Endothelial cell of umbilical vein (primary cell): ENCODE measurements at regions not wholly inside any gene's neighbourhood (a gene's known extent, or its start where the extent isn't known, plus 50 kb on each side); places are given as distances from the start of the nearest gene placed in this dataset.

Experiments used
- BruUV-seq: library from RNA; stranded (reverse); fragments of 400-500 nt; replicated peaks from 2 replicates; lab custom pipeline; 2021; lab: Mats Ljungman, UMichigan
- CTCF ChIA-PET: fragments of 300-600, 350-600 bp; sonication (Branson Sonifier 250); formaldehyde crosslinking; loops from one replicate; lab custom pipeline; 2021; ENCODE audit warnings: antibody characterized with exemption, inconsistent platforms; lab: Charles Lee
- POLR2A ChIA-PET: fragments of 300-600, 350-600 bp; sonication (Branson Sonifier 250); formaldehyde crosslinking; loops from one replicate; lab custom pipeline; 2021; ENCODE audit warnings: antibody characterized with exemption, inconsistent platforms; lab: Charles Lee
- DNase-seq: peaks from one replicate; pipeline ENCODE4 v3.0.0-alpha.2; 2011; ENCODE audit warnings: low read depth, low spot score
- FAIRE-seq: peaks from 2 replicates; lab custom pipeline; 2011; peaks lifted over from hg19 to GRCh38; lab: Jason Lieb, UNC
- H2AFZ ChIP-seq: 2 replicates; pipeline ENCODE4 v1.6.0; 2012; ENCODE audit warnings: low read depth, low read length, control low read depth, inconsistent platforms
- H3K27ac ChIP-seq: 2 replicates; pipeline ENCODE4 v1.5.1; 2011; ENCODE audit warnings: low read depth, mild to moderate bottlenecking, control low read depth, low read length, moderate library complexity; ENCODE audit not compliant: insufficient read depth
- H3K27me3 ChIP-seq, 2 experiments: 2 replicates each; pipeline versions ENCODE4 v1.6.0 to v1.6.1; 2011; ENCODE audit warnings: low read length in 2 of 2, mixed read lengths in 1 of 2; ENCODE audit not compliant: control insufficient read depth in 2 of 2, insufficient read depth in 2 of 2
- H3K36me3 ChIP-seq, 2 experiments: 2 replicates in 1 of 2; 3 replicates in 1 of 2; pipeline ENCODE4 v1.5.1; 2011; ENCODE audit warnings: low read length in 2 of 2, mild to moderate bottlenecking in 1 of 2, moderate library complexity in 1 of 2; ENCODE audit not compliant: control insufficient read depth in 2 of 2, insufficient read depth in 2 of 2; ENCODE audit errors: extremely low read depth in 1 of 2
- H3K4me1 ChIP-seq: 3 replicates; pipeline ENCODE4 v1.5.1; 2011; ENCODE audit warnings: mild to moderate bottlenecking, low read length; ENCODE audit not compliant: control insufficient read depth, insufficient read depth; ENCODE audit errors: extremely low read depth
- H3K4me2 ChIP-seq: 2 replicates; pipeline ENCODE4 v1.6.1; 2011; ENCODE audit warnings: low read length, control low read depth, mixed read lengths; ENCODE audit not compliant: insufficient read depth
- H3K4me3 ChIP-seq, 3 experiments: fragments of 200-600 bp in 1 of 3; sonication (generic), shearing (Covaris generic) in 1 of 3; replicated peaks in 1 of 3; 2 replicates each; pipeline ENCODE4 v1.5.1; 2011 to 2016; ENCODE audit warnings: control low read depth in 3 of 3, low read length in 3 of 3, mild to moderate bottlenecking in 2 of 3, inconsistent platforms in 1 of 3, low read depth in 1 of 3, moderate library complexity in 1 of 3; ENCODE audit not compliant: insufficient read depth in 1 of 3
- H3K79me2 ChIP-seq: 2 replicates; pipeline ENCODE4 v1.6.0; 2012; ENCODE audit warnings: low read length, inconsistent platforms; ENCODE audit not compliant: control insufficient read depth, insufficient read depth
- H3K9ac ChIP-seq: replicated peaks from 2 replicates; pipeline ENCODE3; 2011; ENCODE audit warnings: low read length, control low read depth; ENCODE audit not compliant: insufficient read depth; ENCODE audit errors: extremely low read depth
- H3K9me1 ChIP-seq: replicated peaks from 3 replicates; pipeline ENCODE4 v1.6.0; 2011; ENCODE audit warnings: mild to moderate bottlenecking, low read length; ENCODE audit not compliant: control insufficient read depth, insufficient read depth; ENCODE audit errors: extremely low read depth
- H3K9me3 ChIP-seq: replicated peaks from 2 replicates; pipeline ENCODE4 v1.5.1; 2012; ENCODE audit warnings: low read length, inconsistent platforms; ENCODE audit not compliant: control insufficient read depth, insufficient read depth
- H4K20me1 ChIP-seq: replicated peaks from 2 replicates; pipeline ENCODE3; 2011; ENCODE audit warnings: mild to moderate bottlenecking, low read length; ENCODE audit not compliant: control insufficient read depth, insufficient read depth; ENCODE audit errors: extremely low read depth
- EZH2 ChIP-seq: IDR thresholded peaks from 2 replicates; pipeline ENCODE4 v1.6.1; 2012; ENCODE audit warnings: borderline replicate concordance, low read depth, mild to moderate bottlenecking, moderate library complexity, low read length, inconsistent platforms; ENCODE audit not compliant: severe bottlenecking
- FOS ChIP-seq: IDR thresholded peaks from 2 replicates; pipeline ENCODE4 v1.6.1; 2011; ENCODE audit warnings: mild to moderate bottlenecking, low read length, moderate library complexity, borderline replicate concordance; ENCODE audit not compliant: insufficient read depth
- GATA2 ChIP-seq: IDR thresholded peaks from 2 replicates; pipeline ENCODE4 v1.7.0; 2011; ENCODE audit warnings: low read depth, mild to moderate bottlenecking, moderate library complexity, mixed read lengths, low read length; ENCODE audit not compliant: insufficient read length, insufficient read depth
- JUN ChIP-seq: IDR thresholded peaks from 2 replicates; pipeline ENCODE4 v1.6.1; 2011; ENCODE audit warnings: borderline replicate concordance, low read depth; ENCODE audit not compliant: insufficient read length, insufficient read depth
- POLR2A ChIP-seq: IDR thresholded peaks from 2 replicates; pipeline ENCODE4 v1.6.1; 2012; ENCODE audit warnings: low read depth, mild to moderate bottlenecking, control low read depth, low read length
- POLR2AphosphoS5 ChIP-seq: IDR thresholded peaks from 2 replicates; pipeline ENCODE4 v1.6.1; 2012; ENCODE audit warnings: low read depth, mild to moderate bottlenecking, control low read depth, low read length, moderate library complexity; ENCODE audit not compliant: insufficient read depth
- dilution Hi-C: fragments of 300-500 bp; cut with MboI; formaldehyde crosslinking; loops from one replicate; pipeline ENCODE4 v1.15.0; 2019; ENCODE audit warnings: low sequenced_read_pairs; ENCODE audit not compliant: extremely low pct_ligation_motif_present
- intact Hi-C: fragments of 100-400 bp; cut with micrococcal nuclease; formaldehyde crosslinking; loops from one replicate; pipeline ENCODE4 v1.10.0; 2022
- TF ChIP-seq, protein P1 (sequence below), 2 donors: IDR thresholded peaks; 1 replicate in 1 of 2; 2 replicates in 1 of 2; pipeline ENCODE4 v1.5.1; 2011; ENCODE audit warnings: low read length in 2 of 2, mild to moderate bottlenecking in 2 of 2, moderate library complexity in 2 of 2, control low read depth in 1 of 2, inconsistent platforms in 1 of 2, low read depth in 1 of 2; ENCODE audit not compliant: insufficient read depth in 1 of 2; ENCODE audit errors: extremely low read depth in 1 of 2
- TF ChIP-seq, protein P2 (sequence below): IDR thresholded peaks from 2 replicates; pipeline ENCODE4 v1.6.1; 2011; ENCODE audit not compliant: insufficient read depth, insufficient read length

DNA sequence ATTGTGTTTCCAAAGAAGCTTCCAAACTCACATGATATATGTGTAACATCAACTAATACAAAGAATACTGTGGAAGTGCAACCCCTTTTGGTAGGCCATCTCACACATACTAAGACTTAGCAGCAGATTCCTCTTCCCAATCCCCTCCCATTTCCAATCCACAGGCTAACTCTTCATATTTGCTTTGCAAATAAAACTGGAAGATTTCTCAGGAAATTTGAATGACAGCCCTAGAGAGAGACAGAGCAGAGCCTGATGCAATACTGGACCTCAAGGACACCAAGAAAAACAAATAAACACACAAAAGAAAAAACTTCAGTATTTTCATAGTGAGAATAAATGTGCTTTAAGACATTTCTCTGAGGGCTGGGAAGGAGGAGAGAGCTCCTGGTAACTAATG, 190.2 kb upstream of the BRINP3 start:
- DNase-seq (no peak), FAIRE-seq (no peak)
- no peaks in the 10 kb centered on the region for H3K4me1 ChIP-seq
- no peaks in the 10 kb centered on the region for H3K9me1 ChIP-seq
- CTCF ChIA-PET: interaction anchor here (1.3 kb wide), 1 partner anchor 11 kb away, joined by 3 read pairs; no protein-coding TSS in a partner anchor
- H3K27me3 ChIP-seq: no peaks in the 10 kb centered on the region
- dilution Hi-C loops (no loop called here), intact Hi-C loops (no loop called here)
- no TSS peak for BruUV-seq
- POLR2A ChIA-PET: no interaction called here
- H4K20me1 ChIP-seq: no peaks in the 10 kb centered on the region
- no peak overlapping the region for H3K4me2 ChIP-seq
- H2AFZ ChIP-seq: no peak overlapping the region
- TF ChIP-seq FOS (no peak), EZH2 (no peak), JUN (no peak), GATA2 (no peak), POLR2A (no peak), POLR2AphosphoS5 (no peak)
- TF ChIP-seq, protein P1, sequence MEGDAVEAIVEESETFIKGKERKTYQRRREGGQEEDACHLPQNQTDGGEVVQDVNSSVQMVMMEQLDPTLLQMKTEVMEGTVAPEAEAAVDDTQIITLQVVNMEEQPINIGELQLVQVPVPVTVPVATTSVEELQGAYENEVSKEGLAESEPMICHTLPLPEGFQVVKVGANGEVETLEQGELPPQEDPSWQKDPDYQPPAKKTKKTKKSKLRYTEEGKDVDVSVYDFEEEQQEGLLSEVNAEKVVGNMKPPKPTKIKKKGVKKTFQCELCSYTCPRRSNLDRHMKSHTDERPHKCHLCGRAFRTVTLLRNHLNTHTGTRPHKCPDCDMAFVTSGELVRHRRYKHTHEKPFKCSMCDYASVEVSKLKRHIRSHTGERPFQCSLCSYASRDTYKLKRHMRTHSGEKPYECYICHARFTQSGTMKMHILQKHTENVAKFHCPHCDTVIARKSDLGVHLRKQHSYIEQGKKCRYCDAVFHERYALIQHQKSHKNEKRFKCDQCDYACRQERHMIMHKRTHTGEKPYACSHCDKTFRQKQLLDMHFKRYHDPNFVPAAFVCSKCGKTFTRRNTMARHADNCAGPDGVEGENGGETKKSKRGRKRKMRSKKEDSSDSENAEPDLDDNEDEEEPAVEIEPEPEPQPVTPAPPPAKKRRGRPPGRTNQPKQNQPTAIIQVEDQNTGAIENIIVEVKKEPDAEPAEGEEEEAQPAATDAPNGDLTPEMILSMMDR (IDR thresholded peaks at IDR 0.05; ENCODE audit: extremely low read depth in 1 of 2, insufficient read depth in 1 of 2, low read depth in 1 of 2, low read length in 2 of 2): no peak
- TF ChIP-seq, protein P2, sequence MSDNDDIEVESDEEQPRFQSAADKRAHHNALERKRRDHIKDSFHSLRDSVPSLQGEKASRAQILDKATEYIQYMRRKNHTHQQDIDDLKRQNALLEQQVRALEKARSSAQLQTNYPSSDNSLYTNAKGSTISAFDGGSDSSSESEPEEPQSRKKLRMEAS: no peak
- H3K27ac ChIP-seq: no peak overlapping the region
- no peaks in the 10 kb centered on the region for H3K79me2 ChIP-seq
- H3K4me3 ChIP-seq: no peak overlapping the region
- H3K9me3 ChIP-seq: no peaks in the 10 kb centered on the region
- no peak overlapping the region for H3K9ac ChIP-seq
- H3K36me3 ChIP-seq: no peaks in the 10 kb centered on the region
